HG02623 (cell line): ENCODE measurements at regions not wholly inside any gene's neighbourhood (a gene's known extent, or its start where the extent isn't known, plus 50 kb on each side); places are given as distances from the start of the nearest gene placed in this dataset.
"Not testable (repeated sequence)": the region's sequence is repeated elsewhere in the genome, so short reads cannot be mapped to it uniquely, and the experiment has no call there.

Source experiments
- ATAC-seq: cut with Tn5 transposase; IDR thresholded peaks from one replicate; pipeline ENCODE4 v1.9.1; 2021; ENCODE audit warnings: moderate library complexity; ENCODE audit not compliant: unreplicated experiment

- ATAC-seq, result not testable (repeated sequence)
Measured at GRCh38 chr2:83339942-83340341, 1119.1 kb downstream of the SUCLG1 start.

- ATAC-seq, result no peak
Measured at GRCh38 chr2:83331810-83332209, 1127.3 kb downstream of the SUCLG1 start.

GRCh38 chr2:83323038-83323437, 1136.0 kb downstream of the SUCLG1 start:
- no peak for ATAC-seq

GRCh38 chr2:83320053-83320452, 1139.0 kb downstream of the SUCLG1 start:
- ATAC-seq, result no peak

GRCh38 chr2:83305758-83306378, 1153.2 kb downstream of the SUCLG1 start:
- ATAC-seq, result no peak

GRCh38 chr2:83291083-83291482, 1168.0 kb downstream of the SUCLG1 start:
- no peak for ATAC-seq

GRCh38 chr2:83282841-83283240, 1176.2 kb downstream of the SUCLG1 start:
- ATAC-seq, result no peak

GRCh38 chr2:83282043-83282795, 1176.9 kb downstream of the SUCLG1 start:
- ATAC-seq, result no peak

- ATAC-seq, result no peak
Measured at GRCh38 chr2:83280391-83280790, 1178.7 kb downstream of the SUCLG1 start.

GRCh38 chr2:83273322-83273721, 1185.8 kb downstream of the SUCLG1 start:
- ATAC-seq, result no peak

GRCh38 chr2:83261591-83262136, 1197.4 kb downstream of the SUCLG1 start:
- no peak for ATAC-seq

GRCh38 chr2:83253848-83254247, 1205.2 kb downstream of the SUCLG1 start:
- no peak for ATAC-seq

GRCh38 chr2:83251321-83251872, 1207.7 kb downstream of the SUCLG1 start:
- no peak for ATAC-seq

GRCh38 chr2:83245806-83246537, 1213.1 kb downstream of the SUCLG1 start:
- not testable (repeated sequence) for ATAC-seq

- ATAC-seq, result no peak
Measured at GRCh38 chr2:83240611-83241010, 1218.5 kb downstream of the SUCLG1 start.

- ATAC-seq, result no peak
Measured at GRCh38 chr2:83238111-83238510, 1221.0 kb downstream of the SUCLG1 start.

- no peak for ATAC-seq
Measured at GRCh38 chr2:83234246-83234645, 1224.8 kb downstream of the SUCLG1 start.

- ATAC-seq, result no peak
Measured at GRCh38 chr2:83233781-83234180, 1225.3 kb downstream of the SUCLG1 start.

- no peak for ATAC-seq
Measured at GRCh38 chr2:83233326-83233725, 1225.8 kb downstream of the SUCLG1 start.

- ATAC-seq, result no peak
Measured at GRCh38 chr2:83229443-83229842, 1229.6 kb downstream of the SUCLG1 start.

GRCh38 chr2:83224591-83225200, 1234.4 kb downstream of the SUCLG1 start:
- ATAC-seq, result no peak
